ENCODE measurements at regions not wholly inside any gene's neighbourhood (a gene's known extent, or its start where the extent isn't known, plus 50 kb on each side); places are given as distances from the start of the nearest gene placed in this dataset.
"Not testable (repeated sequence)": the region's sequence is repeated elsewhere in the genome, so short reads cannot be mapped to it uniquely, and the experiment has no call there.

- not testable (repeated sequence) for DNase-seq
Observed at GRCh38 chr5:167299861-167300260, 991.6 kb upstream of the WWC1 start.

DNA sequence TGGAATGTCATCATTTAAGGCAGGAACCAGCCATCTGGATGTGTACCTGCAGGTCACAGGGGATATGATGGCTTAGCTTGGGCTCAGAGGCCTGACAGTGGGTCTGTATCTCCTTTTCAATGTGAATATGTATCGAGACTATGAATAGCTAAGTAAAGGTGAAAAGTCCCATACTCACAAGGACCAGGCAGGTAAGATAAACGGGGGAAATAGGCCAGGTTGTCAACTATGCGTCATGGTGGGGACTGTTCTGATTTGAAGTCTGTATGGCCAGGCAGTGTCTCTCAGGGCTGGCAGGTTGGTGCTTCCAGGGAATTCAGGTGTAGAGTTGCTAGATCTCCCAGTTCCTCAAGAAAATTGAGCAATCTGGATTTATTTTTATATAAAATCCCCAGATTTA, 987.9 kb upstream of the WWC1 start:
- no peak for DNase-seq

DNA sequence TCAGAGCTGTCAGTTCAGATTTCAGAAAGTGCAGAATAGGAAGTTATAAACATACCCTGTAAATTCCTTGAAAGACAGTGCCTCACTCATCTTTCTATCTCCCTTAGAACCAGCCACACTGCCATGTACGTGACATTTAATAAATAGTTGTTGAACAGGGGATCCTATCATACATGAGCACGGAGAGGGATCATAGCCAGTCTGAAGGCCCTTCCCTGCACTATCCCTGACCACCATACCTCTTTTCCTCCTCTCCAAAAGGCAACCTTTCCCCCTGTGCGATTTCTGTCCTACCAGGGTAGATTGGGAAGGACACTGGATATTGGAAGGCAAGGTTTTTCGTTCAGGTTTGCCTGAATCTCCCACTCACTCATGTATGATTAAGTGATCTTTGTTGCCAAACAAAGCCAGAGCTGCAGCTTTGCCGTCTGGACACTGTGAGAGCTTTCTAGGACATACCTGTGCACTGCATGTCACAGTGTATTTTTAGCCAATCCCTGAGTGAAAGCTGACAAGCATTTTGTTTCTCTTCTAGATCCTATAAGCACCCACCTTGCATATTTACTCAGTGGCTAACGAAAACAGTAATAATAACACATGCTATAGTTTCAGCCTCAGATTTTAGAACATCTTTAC, 986.5 kb upstream of the WWC1 start:
- no peak for DNase-seq

- DNase-seq, result no peak
Observed at GRCh38 chr5:167305591-167306213, 985.7 kb upstream of the WWC1 start.

- DNase-seq, result no peak
Observed at GRCh38 chr5:167307042-167307441, 984.4 kb upstream of the WWC1 start.

- no peak for DNase-seq
Observed at GRCh38 chr5:167308466-167308865, 983.0 kb upstream of the WWC1 start.

GRCh38 chr5:167309941-167310517, 981.4 kb upstream of the WWC1 start:
- DNase-seq, result no peak

GRCh38 chr5:167311340-167311739, 980.1 kb upstream of the WWC1 start:
- DNase-seq, result no peak

DNA sequence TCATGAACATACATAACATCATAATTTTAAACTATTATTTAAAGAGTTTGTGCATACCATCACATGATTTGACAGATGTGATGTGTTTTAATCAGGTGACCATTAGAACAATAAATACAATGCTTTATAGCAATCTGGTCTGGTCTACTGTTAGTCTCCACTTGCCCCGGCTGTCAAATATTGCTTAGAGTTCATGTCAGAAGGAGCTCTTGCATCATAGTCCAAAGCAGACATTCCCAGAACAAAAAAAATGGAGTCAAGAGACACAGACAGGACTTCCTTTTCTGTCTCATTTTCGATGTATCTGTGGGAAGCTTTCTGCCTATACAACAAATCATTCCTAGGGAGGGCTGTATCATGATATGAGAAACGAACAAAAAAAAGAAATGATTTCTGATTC, 979.2 kb upstream of the WWC1 start:
- DNase-seq, result no peak

DNA sequence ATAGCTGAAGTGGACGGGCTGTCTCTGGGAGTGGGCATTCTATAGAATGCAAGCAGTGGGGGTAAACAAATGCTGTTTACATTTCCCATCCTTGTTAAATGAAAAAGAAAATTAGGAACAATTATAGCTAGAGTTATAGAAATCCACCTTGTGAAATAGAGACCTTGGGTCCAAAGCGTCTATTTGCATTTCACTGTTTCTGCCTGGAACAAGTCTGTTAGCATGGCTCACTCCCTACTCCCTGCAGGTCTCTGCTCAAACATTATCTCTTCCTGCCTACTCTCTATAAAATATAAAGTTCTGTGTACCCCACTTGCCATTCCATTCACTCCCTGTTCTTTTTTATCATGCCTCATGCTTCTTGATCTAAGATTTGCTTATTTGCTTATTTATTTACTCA, 975.7 kb upstream of the WWC1 start:
- DNase-seq, result no peak

GRCh38 chr5:167317884-167318283, 973.6 kb upstream of the WWC1 start:
- DNase-seq, result no peak

GRCh38 chr5:167319243-167319642, 972.2 kb upstream of the WWC1 start:
- no peak for DNase-seq

DNA sequence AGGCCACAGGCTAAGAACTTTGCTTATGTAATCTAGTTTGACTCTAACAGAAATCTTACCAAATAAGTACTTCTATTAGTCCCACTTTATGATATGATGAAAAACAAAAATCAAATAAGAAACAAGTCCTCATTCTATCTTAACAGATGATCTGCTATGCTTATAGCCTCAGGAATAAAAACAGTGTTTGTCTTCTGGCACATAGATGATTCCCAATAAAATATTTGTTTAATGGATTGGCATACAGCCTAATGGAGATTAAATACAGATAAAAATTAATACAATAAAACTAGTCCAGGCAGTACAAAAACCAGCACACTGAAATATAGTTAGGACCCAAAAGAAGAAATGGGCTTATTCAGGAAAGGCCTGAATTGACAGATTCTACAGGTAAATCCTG, 971.4 kb upstream of the WWC1 start:
- DNase-seq, result no peak

GRCh38 chr5:167332309-167332708, 959.1 kb upstream of the WWC1 start:
- no peak for DNase-seq

- DNase-seq, result no peak
Observed at GRCh38 chr5:167336161-167336560, 955.3 kb upstream of the WWC1 start.

DNA sequence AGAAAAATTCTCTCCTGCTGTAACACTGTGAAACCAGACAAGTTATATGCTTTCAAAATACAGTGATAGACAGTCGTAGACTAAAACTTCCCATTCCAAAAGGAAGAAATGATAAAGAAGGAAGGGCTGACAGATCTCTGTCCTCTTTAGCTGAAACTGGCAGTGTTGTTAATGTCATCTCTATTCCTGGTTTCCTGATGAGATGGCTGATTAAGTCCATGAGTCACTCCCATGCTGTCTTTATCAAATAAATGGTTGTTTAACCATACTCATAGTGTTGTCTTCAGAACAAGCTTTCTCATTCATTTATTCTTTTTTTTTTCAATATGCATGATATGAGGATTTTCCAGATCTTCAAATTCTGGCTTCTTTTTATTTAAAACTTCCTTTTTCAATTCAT, 952.2 kb upstream of the WWC1 start:
- no peak for DNase-seq

DNA sequence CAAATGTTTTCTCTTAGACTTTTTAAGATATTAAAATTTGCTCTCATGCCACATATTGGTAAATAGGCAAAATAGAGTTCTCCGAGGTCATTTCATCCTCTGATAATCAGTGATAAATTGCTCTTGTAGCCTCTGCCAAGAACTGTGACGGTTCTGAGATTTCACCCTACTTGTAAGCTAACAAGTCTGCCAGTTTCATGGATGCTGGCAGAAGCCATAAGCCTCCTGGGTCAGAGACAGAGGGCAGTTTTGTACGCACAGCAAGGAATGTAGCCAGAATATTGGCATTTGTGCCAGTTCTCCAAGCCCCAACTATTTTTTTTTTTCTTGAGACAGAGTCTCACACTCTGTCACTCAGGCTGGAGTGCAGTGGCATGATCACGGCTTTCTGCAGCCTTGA, 945.0 kb upstream of the WWC1 start:
- DNase-seq, result no peak

- DNase-seq, result no peak
Observed at GRCh38 chr5:167348251-167348926, 943.1 kb upstream of the WWC1 start.

GRCh38 chr5:167348980-167349379, 942.5 kb upstream of the WWC1 start:
- no peak for DNase-seq

- no peak for DNase-seq
Observed at GRCh38 chr5:167351316-167351715, 940.1 kb upstream of the WWC1 start.

DNA sequence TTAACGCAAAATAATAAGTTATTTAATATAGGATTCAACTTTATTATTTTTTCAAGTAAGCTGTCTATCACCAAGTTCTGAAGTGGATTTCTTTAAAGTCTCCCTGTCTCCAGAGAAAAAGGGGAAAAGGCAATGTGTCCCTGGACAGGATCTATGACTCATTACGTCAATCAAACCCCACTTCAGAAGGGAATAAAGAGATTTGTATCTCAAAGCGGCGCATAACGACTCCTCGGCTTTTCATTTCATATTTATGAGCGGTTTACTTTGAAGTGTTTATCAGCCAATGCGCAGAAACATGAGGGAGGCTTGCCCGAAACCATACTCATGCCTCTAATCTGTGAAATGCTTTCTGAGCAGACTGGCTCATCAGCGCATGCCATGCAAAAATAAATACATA, 938.6 kb upstream of the WWC1 start:
- no peak for DNase-seq

DNA sequence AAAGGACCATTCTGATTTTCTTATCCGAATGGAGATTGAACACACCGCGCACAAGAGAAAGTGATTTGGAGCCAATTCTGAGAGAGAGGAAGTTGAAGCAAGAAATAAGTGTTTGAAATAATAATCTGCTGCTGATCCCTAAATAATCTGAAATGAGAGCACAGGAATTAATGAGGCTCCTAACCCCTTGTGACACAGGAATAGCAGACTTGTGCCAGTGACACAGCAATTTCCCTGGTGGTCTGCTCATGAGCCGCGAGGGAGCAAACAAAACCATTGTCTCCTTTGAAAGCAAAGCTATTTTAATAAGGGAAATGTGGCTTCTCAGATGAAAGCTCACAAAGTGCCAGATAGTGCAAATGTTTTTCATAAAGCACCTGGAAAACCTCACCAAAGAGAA, 936.1 kb upstream of the WWC1 start:
- no peak for DNase-seq

- DNase-seq, result no peak
Observed at GRCh38 chr5:167356374-167356773, 935.1 kb upstream of the WWC1 start.

DNA sequence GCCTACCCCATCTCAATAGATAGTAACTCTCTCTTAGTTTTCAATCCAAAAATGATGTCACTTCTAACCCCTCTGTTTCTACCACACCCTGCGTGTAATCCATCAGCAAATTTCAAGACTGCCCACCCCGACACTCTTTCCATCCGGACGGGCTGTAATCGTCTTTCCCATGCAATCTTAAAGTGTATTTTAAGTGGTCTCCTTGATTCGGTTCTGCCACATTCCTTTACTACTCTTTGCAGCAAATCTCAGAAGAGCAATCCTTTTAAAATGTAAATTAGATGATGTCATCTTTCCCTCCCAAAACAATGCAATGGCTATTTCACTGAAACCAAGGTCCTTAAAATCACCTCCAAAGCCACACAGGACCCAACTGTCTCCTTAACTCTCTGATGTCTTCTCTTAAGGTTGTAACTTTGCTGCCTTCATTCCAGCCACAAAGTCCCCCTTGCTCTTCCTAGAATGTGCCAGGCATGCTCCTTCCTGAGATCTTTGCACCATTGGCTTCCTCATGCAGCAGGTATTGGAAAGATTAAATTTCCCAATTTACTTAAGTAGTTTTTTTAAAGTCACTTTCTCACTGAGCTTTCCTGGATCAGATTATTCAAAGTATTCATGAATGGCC, 932.5 kb upstream of the WWC1 start:
- no peak for DNase-seq

Measured in NCI-H1436 (cell line).